Naive thymus-derived CD8-positive, alpha-beta T cell (primary cell): ENCODE measurements at regions not wholly inside any gene's neighbourhood (a gene's known extent, or its start where the extent isn't known, plus 50 kb on each side); places are given as distances from the start of the nearest gene placed in this dataset.

ENCODE experiments used
- ATAC-seq, 2 donors: fragments of 150-1000 bp; cut with Tn5 transposase in 1 of 2; sonication (Bioruptor Pico), chemical (Tn5 transposase) in 1 of 2; 1 replicate in 1 of 2; 2 replicates in 1 of 2; pipeline ENCODE4 v1.10.0; 2021; ENCODE audit warnings: mild to moderate bottlenecking in 2 of 2, moderate library complexity in 2 of 2
- POLR2A ChIA-PET: fragments of 350-600 bp; sonication (Branson Sonifier 250); formaldehyde crosslinking; loops from one replicate; lab custom pipeline; 2021; ENCODE audit warnings: antibody characterized with exemption; lab: Charles Lee
- DNase-seq, 10 donors: peaks; one replicate each; pipeline versions ENCODE4 v3.0.0 to v3.0.0-alpha.2; 2020 to 2022
- H3K27ac Mint-ChIP-seq, 10 donors: one replicate each; pipeline ENCODE4 v1.8.0; 2020 to 2022; ENCODE audit warnings: mild to moderate bottlenecking in 10 of 10, mixed read lengths in 10 of 10, moderate library complexity in 4 of 10, inconsistent platforms in 1 of 10
- H3K27me3 Mint-ChIP-seq, 5 donors: one replicate each; pipeline ENCODE4 v1.8.0; 2021 to 2022; ENCODE audit warnings: mixed read lengths in 5 of 5
- H3K36me3 Mint-ChIP-seq, 3 donors: one replicate each; pipeline ENCODE4 v1.8.0; 2020 to 2022; ENCODE audit warnings: mixed read lengths in 3 of 3, mild to moderate bottlenecking in 2 of 3, inconsistent platforms in 1 of 3
- H3K4me1 Mint-ChIP-seq, 4 donors: one replicate each; pipeline ENCODE4 v1.8.0; 2021 to 2022; ENCODE audit warnings: mixed read lengths in 4 of 4
- H3K4me3 Mint-ChIP-seq, 10 donors: one replicate each; pipeline ENCODE4 v1.8.0; 2020 to 2022; ENCODE audit warnings: mild to moderate bottlenecking in 10 of 10, mixed read lengths in 10 of 10, moderate library complexity in 6 of 10, inconsistent platforms in 1 of 10
- H3K9me3 Mint-ChIP-seq, 9 donors: one replicate each; pipeline ENCODE4 v1.8.0; 2020 to 2022; ENCODE audit warnings: mixed read lengths in 9 of 9, mild to moderate bottlenecking in 3 of 9, inconsistent platforms in 1 of 9, moderate library complexity in 1 of 9

DNA sequence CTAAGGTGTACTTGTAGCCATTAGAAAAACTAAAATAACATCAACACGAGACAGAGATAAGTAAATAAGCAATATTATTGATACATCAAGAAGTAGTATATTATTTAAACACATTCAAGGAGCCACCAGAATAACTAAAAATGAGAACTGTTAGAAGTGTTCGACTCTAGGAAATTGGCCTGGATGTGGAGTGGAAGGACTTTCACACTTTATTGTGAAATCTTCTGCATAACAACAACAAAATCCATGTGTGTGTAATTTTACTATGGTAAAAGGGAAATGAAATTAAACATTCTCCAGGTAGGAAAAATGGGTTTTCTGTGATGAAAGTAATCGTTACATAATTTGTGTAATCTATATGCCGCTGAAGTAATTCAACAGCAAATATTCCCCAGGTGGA lies 96.3 kb upstream of the RNF152 start:
- ATAC-seq (no peak), DNase-seq (no peak)
- POLR2A ChIA-PET: no interaction called here
- Mint-ChIP-seq H3K9me3 (no peaks in the 10 kb centered on the region), H3K4me3 (no peak overlapping the region), H3K27me3 (peaks cover 0 to 8% (median 0%) of the 10 kb centered on the region in 5 donors), H3K4me1 (peaks cover 0 to 1% (median 0%) of the 10 kb centered on the region in 4 donors), H3K36me3 (no peaks in the 10 kb centered on the region), H3K27ac (no peak overlapping the region)

- Mint-ChIP-seq H3K27me3 (peaks cover 2 to 8% (median 7%) of the 10 kb centered on the region in 5 donors), H3K36me3 (no peaks in the 10 kb centered on the region), H3K27ac (peak overlapping the region in 1 of 10 donors; percentile 4), H3K4me3 (no peak overlapping the region), H3K4me1 (peaks cover 0 to 1% (median 0%) of the 10 kb centered on the region in 4 donors), H3K9me3 (no peaks in the 10 kb centered on the region)
- POLR2A ChIA-PET: no interaction called here
- ATAC-seq (no peak), DNase-seq (no peak)
Observed at GRCh38 chr18:61988100-61988499, 95.3 kb upstream of the RNF152 start.

DNA sequence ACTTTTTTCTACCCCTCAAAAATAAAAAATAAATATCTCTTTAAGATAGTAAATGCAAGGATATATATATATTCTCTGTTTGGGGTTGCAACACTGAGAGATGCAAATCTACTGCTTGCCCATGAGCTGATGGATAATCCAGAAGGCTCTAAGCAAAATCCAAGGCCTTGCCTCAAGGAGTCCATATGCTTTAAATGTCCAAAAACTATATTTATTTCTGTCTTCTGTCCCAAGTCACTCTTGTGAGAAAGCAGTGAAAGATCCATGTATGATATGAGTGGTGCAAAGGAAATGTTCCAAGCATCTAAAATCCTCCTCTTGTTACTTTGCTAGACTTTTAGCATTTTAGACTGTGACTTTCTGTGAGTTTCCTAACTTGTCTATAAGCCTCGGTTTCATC lies 92.9 kb upstream of the RNF152 start:
- Mint-ChIP-seq H3K9me3 (no peaks in the 10 kb centered on the region), H3K4me3 (no peak overlapping the region), H3K4me1 (peaks cover 0 to 3% (median 1%) of the 10 kb centered on the region in 4 donors), H3K27ac (no peak overlapping the region), H3K36me3 (no peaks in the 10 kb centered on the region), H3K27me3 (peaks cover 2 to 11% (median 8%) of the 10 kb centered on the region in 5 donors)
- DNase-seq (no peak), ATAC-seq (no peak)
- POLR2A ChIA-PET: no interaction called here

- peaks cover 2 to 11% (median 8%) of the 10 kb centered on the region in 5 donors for H3K27me3 Mint-ChIP-seq
- DNase-seq (no peak), ATAC-seq (no peak)
- POLR2A ChIA-PET: no interaction called here
- H3K4me3 Mint-ChIP-seq: no peak overlapping the region
- no peaks in the 10 kb centered on the region for H3K9me3 Mint-ChIP-seq
- no peaks in the 10 kb centered on the region for H3K36me3 Mint-ChIP-seq
- H3K4me1 Mint-ChIP-seq: peaks cover 0 to 5% (median 2%) of the 10 kb centered on the region in 4 donors
- no peak overlapping the region for H3K27ac Mint-ChIP-seq
Observed at GRCh38 chr18:61984349-61984748, 91.5 kb upstream of the RNF152 start.

DNA sequence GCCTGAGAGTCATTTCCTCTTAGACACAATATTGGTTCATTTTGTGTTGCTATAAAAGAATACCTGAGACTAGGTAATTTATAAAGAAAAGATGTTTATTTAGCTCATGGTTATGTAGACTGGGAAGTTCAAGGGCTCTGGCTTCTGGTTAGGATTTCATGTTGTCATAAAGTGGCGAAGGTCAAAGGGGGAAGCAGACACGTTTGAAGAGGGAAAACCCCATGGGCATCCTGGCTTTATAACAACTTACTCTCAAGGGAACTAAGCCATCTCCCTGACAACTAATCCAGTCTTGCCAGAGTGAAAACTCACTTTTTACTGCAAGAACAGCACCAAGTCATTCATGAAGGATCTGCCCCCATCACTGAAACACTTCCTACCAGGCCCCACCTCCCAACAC lies 89.7 kb upstream of the RNF152 start:
- Mint-ChIP-seq H3K27ac (no peak overlapping the region), H3K4me3 (no peak overlapping the region), H3K36me3 (no peaks in the 10 kb centered on the region), H3K4me1 (peaks cover 0 to 5% (median 2%) of the 10 kb centered on the region in 4 donors), H3K9me3 (no peaks in the 10 kb centered on the region), H3K27me3 (peaks cover 2 to 11% (median 4%) of the 10 kb centered on the region in 5 donors)
- ATAC-seq (no peak), DNase-seq (no peak)
- POLR2A ChIA-PET: no interaction called here

DNA sequence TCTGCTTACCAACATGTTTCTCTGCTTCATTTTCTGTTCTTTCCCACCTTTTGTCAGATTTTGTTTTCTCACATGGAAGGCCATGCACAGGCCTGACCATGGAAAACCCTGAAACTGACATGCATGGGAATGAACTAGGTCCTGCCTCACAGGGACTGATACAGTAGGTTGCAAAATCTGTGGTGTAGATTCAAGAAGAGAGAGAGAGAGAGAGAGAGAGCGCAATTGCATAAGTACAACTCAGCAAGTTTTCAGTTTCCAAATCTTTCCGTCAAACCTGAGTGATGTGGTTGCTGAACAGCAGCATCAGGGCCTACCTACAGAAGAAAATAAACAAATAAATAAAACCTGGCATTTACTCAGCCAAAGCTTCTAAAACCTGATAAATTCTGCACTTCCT lies 87.5 kb upstream of the RNF152 start:
- H3K27me3 Mint-ChIP-seq: peaks cover 0 to 11% (median 2%) of the 10 kb centered on the region in 5 donors
- POLR2A ChIA-PET: no interaction called here
- ATAC-seq (no peak), DNase-seq (no peak)
- no peaks in the 10 kb centered on the region for H3K36me3 Mint-ChIP-seq
- H3K9me3 Mint-ChIP-seq: no peaks in the 10 kb centered on the region
- H3K27ac Mint-ChIP-seq: peak overlapping the region in 1 of 10 donors; percentile 77
- peaks cover 5 to 16% (median 12%) of the 10 kb centered on the region in 4 donors for H3K4me1 Mint-ChIP-seq
- H3K4me3 Mint-ChIP-seq: no peak overlapping the region

DNA sequence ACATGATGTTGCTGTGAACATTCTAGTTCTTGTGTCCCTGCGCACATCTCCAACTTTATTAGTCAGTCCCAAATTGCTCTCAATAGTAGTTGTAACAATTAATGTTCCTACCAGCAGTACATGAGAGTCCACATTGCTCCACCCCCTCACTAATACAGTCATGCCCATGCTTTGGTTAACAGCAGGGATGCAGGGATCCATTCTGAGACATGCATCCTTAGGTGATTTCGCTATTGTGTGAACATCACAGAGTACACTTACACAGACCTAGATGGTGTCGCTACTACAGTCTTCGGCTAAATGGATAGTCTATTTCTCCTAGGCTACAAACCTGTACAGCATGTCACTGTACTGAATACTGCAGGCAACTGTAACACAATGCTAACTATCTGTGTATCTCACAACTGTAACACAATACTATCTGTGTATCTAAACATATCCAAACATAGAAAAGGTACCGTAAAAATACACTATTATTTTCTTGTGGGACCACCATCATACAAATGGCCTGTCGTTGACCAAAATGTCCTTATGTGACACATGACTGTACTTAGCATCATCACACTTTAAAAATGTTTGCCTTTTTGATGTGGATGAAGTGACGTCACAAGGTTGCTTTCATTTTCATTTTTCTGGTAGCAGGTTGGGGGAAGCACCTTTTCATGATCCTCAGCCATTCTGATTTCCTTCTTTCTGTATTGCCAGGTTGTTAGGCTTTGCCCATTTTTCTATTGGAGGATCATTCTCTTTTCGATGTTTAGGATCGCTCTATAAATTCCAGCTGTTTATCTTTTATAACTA lies 82.9 kb upstream of the RNF152 start:
- POLR2A ChIA-PET: interaction anchor here (0.7 kb wide), 1 partner anchor 383 kb away, joined by 3 read pairs; no protein-coding TSS in a partner anchor

DNA sequence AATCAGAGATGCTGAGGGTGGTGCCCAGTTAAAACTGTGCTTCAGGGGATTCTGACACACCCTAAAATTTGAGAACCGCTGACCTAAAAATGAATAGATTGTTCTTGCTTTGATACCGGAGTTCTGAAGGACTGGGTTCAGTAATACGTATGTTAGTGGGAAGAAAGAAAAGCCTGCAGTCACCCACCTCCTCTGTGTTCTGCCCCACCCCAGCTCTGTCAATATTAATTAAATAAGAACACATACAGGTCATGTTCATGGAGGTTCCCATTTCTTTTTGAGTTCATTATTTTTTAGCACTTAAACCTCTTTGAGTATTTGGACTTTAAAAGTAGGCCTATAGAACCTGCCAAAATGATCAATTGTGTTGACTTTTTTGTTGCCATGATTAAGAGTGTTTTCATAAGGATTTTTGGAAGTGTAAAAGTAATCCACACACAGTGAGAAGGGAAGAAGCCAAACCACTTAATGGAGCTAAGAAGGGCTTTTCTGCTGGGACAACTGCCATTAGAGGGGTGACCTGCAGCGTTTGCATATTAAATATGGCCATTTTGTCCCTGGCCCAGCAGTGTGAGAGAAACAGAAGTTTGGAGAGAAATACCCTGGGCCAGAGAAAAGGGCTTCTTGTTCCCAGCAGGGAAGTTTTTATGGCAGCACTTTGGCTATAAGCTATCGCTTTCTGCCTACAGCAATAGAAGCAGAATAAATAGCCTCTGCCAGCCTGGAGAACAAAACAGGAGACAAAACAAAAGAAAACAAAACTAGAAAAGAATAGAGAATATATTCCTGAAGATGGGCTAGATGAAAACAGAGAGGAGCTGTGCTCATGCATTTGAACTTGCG lies 80.7 kb upstream of the RNF152 start:
- Mint-ChIP-seq H3K4me3 (no peak overlapping the region), H3K27ac (peak overlapping the region in 8 of 10 donors; percentile 1 to 80 (median 46)), H3K36me3 (no peaks in the 10 kb centered on the region), H3K9me3 (peaks cover 0 to 13% (median 0%) of the 10 kb centered on the region in 9 donors), H3K4me1 (peaks cover 2 to 30% (median 13%) of the 10 kb centered on the region in 4 donors), H3K27me3 (no peaks in the 10 kb centered on the region)
- DNase-seq (no peak), ATAC-seq (no peak)
- POLR2A ChIA-PET: no interaction called here

More for the DNA sequence above, 82.9 kb upstream of the RNF152 start:
- peaks cover 2 to 31% (median 14%) of the 10 kb centered on the region in 4 donors for H3K4me1 Mint-ChIP-seq
- ATAC-seq (peak; percentile 73 to 89), DNase-seq (peak in 7 of 10 donors; percentile 7 to 75 (median 39))
- H3K36me3 Mint-ChIP-seq: no peaks in the 10 kb centered on the region
- H3K27me3 Mint-ChIP-seq: peaks cover 0 to 2% (median 0%) of the 10 kb centered on the region in 5 donors
- peaks cover 0 to 13% (median 0%) of the 10 kb centered on the region in 9 donors for H3K9me3 Mint-ChIP-seq
- H3K4me3 Mint-ChIP-seq: peak overlapping the region in 4 of 10 donors; percentile 16 to 45 (median 28)
- H3K27ac Mint-ChIP-seq: peak overlapping the region; percentile 9 to 93 (median 50)

- peaks cover 0 to 13% (median 0%) of the 10 kb centered on the region in 9 donors for H3K9me3 Mint-ChIP-seq
- no peaks in the 10 kb centered on the region for H3K36me3 Mint-ChIP-seq
- POLR2A ChIA-PET: no interaction called here
- no peak for ATAC-seq
- no peak overlapping the region for H3K4me3 Mint-ChIP-seq
- H3K27ac Mint-ChIP-seq: peak overlapping the region in 7 of 10 donors; percentile 11 to 60 (median 48)
- no peak for DNase-seq
- H3K27me3 Mint-ChIP-seq: no peaks in the 10 kb centered on the region
- peaks cover 2 to 30% (median 13%) of the 10 kb centered on the region in 4 donors for H3K4me1 Mint-ChIP-seq
Observed at GRCh38 chr18:61972389-61973264, 79.8 kb upstream of the RNF152 start.

DNA sequence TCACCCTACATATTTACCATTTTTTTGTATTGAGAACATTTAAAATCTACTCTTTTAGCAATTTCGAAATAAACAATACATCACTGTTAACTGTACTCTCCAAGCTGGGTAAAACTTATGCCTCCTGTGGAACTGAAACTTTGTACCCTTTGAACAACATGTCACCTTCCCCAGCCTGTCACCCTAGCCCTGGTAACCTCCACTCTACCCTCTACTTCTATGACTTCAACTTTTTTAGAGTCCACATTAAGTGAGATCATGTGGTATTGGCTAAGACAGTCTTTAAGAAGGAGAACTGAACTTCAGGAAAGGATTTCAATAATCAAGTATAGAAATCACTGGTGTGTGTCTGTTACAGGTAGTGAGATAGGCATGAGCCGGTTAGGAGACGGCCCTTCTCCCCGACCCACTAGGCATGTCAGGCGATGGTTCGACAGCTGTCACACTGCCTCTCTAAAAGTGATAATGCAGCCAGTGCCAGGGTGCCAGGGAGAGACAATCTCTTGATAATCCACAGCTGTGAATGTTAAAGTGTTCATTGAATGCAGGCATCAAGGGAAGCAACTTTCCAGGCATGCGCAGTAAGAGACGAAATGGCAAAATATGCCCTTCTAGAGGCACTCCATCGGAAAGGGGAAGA lies 74.6 kb upstream of the RNF152 start:
- Mint-ChIP-seq H3K36me3 (no peaks in the 10 kb centered on the region), H3K27me3 (peaks cover 0 to 2% (median 0%) of the 10 kb centered on the region in 5 donors), H3K9me3 (peaks cover 0 to 2% (median 0%) of the 10 kb centered on the region in 9 donors), H3K27ac (peak overlapping the region in 1 of 10 donors; percentile 9), H3K4me3 (no peak overlapping the region), H3K4me1 (peaks cover 0 to 5% (median under 1%) of the 10 kb centered on the region in 4 donors)
- POLR2A ChIA-PET: no interaction called here
- no peak for ATAC-seq
- DNase-seq: no peak

GRCh38 chr18:61965311-61965710 lies 72.5 kb upstream of the RNF152 start:
- Mint-ChIP-seq H3K27me3 (peaks cover 0 to 6% (median 4%) of the 10 kb centered on the region in 5 donors), H3K36me3 (peaks cover 0 to 2% (median 0%) of the 10 kb centered on the region in 3 donors), H3K4me1 (no peaks in the 10 kb centered on the region), H3K4me3 (no peak overlapping the region), H3K9me3 (peaks cover 0 to 2% (median 0%) of the 10 kb centered on the region in 9 donors), H3K27ac (no peak overlapping the region)
- ATAC-seq (no peak), DNase-seq (no peak)
- POLR2A ChIA-PET: no interaction called here
